HG03280 (cell line): ENCODE measurements at regions not wholly inside any gene's neighbourhood (a gene's known extent, or its start where the extent isn't known, plus 50 kb on each side); places are given as distances from the start of the nearest gene placed in this dataset.
"Not testable (repeated sequence)": the region's sequence is repeated elsewhere in the genome, so short reads cannot be mapped to it uniquely, and the experiment has no call there.

Source experiments
- ATAC-seq: cut with Tn5 transposase; IDR thresholded peaks from one replicate; pipeline ENCODE4 v1.9.1; 2021; ENCODE audit warnings: mild to moderate bottlenecking, moderate library complexity; ENCODE audit not compliant: unreplicated experiment

GRCh38 chr7:128561116-128561722 lies 84.7 kb downstream of the METTL2B start:
- not testable (repeated sequence) for ATAC-seq

- ATAC-seq = not testable (repeated sequence)
Measured at GRCh38 chr7:128562795-128563194, 86.2 kb downstream of the METTL2B start.

GRCh38 chr7:128564123-128564700 lies 87.7 kb downstream of the METTL2B start:
- ATAC-seq = not testable (repeated sequence)

- ATAC-seq = not testable (repeated sequence)
Measured at GRCh38 chr7:128564932-128565864, 88.7 kb downstream of the METTL2B start.

GRCh38 chr7:128575277-128575676 lies 96.8 kb upstream of the GARIN1A start:
- not testable (repeated sequence) for ATAC-seq

- not testable (repeated sequence) for ATAC-seq
Measured at GRCh38 chr7:128576953-128577352, 95.1 kb upstream of the GARIN1A start.

- not testable (repeated sequence) for ATAC-seq
Measured at GRCh38 chr7:128579843-128580242, 92.2 kb upstream of the GARIN1A start.

- ATAC-seq = not testable (repeated sequence)
Measured at GRCh38 chr7:128581100-128581499, 91.0 kb upstream of the GARIN1A start.

GRCh38 chr7:128581825-128582561 lies 90.1 kb upstream of the GARIN1A start:
- not testable (repeated sequence) for ATAC-seq

GRCh38 chr7:128586715-128587114 lies 85.4 kb upstream of the GARIN1A start:
- ATAC-seq = not testable (repeated sequence)

- no peak for ATAC-seq
Measured at GRCh38 chr7:128591705-128592104, 80.4 kb upstream of the GARIN1A start.

- ATAC-seq = not testable (repeated sequence)
Measured at GRCh38 chr7:128592209-128592608, 79.9 kb upstream of the GARIN1A start.

GRCh38 chr7:128594061-128594460 lies 78.0 kb upstream of the GARIN1A start:
- ATAC-seq = not testable (repeated sequence)

GRCh38 chr7:128596336-128597128 lies 75.6 kb upstream of the GARIN1A start:
- not testable (repeated sequence) for ATAC-seq

- not testable (repeated sequence) for ATAC-seq
Measured at GRCh38 chr7:128598946-128599345, 73.1 kb upstream of the GARIN1A start.

- peak; percentile 79 for ATAC-seq
Measured at GRCh38 chr7:128608678-128609421, 63.2 kb upstream of the GARIN1A start.

GRCh38 chr7:128613366-128613765 lies 58.7 kb upstream of the GARIN1A start:
- not testable (repeated sequence) for ATAC-seq

GRCh38 chr7:128614812-128615211 lies 57.3 kb upstream of the GARIN1A start:
- not testable (repeated sequence) for ATAC-seq

- ATAC-seq = not testable (repeated sequence)
Measured at GRCh38 chr7:128616799-128617198, 55.3 kb upstream of the GARIN1A start.
